Hepatocyte (in vitro differentiated cells): ENCODE measurements at regions not wholly inside any gene's neighbourhood (a gene's known extent, or its start where the extent isn't known, plus 50 kb on each side); places are given as distances from the start of the nearest gene placed in this dataset.

Source experiments
- CTCF ChIP-seq: fragments of 200-600 bp; sonication (generic); IDR thresholded peaks from 2 replicates; pipeline ENCODE4 v1.5.1; 2016; ENCODE audit warnings: antibody characterized with exemption, mild to moderate bottlenecking; ENCODE audit not compliant: poor library complexity
- EZH2 ChIP-seq: fragments of 200-600 bp; sonication (generic); IDR thresholded peaks from 2 replicates; pipeline ENCODE4 v1.6.1; 2016; ENCODE audit warnings: antibody characterized with exemption, mild to moderate bottlenecking, borderline replicate concordance
- EZH2phosphoT487 ChIP-seq: fragments of 200-600 bp; sonication (generic); IDR thresholded peaks from one replicate; pipeline ENCODE4 v1.6.1; 2018; ENCODE audit warnings: antibody characterized with exemption, mild to moderate bottlenecking, low read depth, moderate library complexity; ENCODE audit not compliant: unreplicated experiment, severe bottlenecking

- TF ChIP-seq CTCF (no peak), EZH2phosphoT487 (no peak), EZH2 (no peak)
Measured at GRCh38 chr18:1294229-1294628, 389.6 kb downstream of the ADCYAP1 start.
